Activated T-cell treated with anti-CD3 and anti-CD28 coated beads, Interleukin-2, amount 50 U/mL, for 48 hours (primary cell): ENCODE measurements at regions not wholly inside any gene's neighbourhood (a gene's known extent, or its start where the extent isn't known, plus 50 kb on each side); places are given as distances from the start of the nearest gene placed in this dataset.
"Not testable (repeated sequence)": the region's sequence is repeated elsewhere in the genome, so short reads cannot be mapped to it uniquely, and the experiment has no call there.

Experiments used
- DNase-seq, 2 experiments: peaks; one replicate each; pipeline ENCODE4 v3.0.0-alpha.2; 2020

DNA sequence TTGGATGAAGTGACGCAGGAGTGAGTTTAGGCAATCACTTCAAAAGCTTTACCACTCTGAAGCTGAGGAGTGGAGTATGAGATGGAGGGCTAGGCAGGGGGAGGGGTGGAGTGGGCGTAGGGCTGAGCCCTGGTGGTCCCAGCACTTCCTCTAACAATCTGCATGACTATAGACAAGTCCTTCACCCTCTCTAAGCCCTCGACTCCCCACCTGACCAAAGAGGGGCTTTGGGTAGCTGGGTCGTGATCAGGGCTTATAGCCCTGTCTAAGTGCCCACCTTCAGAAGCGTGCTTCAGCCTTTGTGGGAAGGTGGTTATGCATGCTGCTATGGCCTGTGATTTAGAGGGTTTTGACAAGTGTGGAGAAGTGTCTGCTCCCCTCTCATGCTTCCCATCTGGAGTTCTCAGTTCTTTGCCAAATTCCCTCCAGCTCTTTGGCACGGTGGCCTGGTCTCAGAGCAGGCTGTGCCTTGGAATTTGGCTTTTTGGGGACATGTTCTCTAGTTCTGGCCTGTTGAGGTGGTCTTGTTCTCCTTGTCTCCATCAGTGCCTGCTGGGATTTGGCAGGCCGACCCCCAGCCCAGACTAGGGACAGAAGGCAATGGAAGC, 53.0 kb downstream of the ACTBL2 start:
- DNase-seq, result no peak

GRCh38 chr5:57429021-57429420, 53.6 kb downstream of the ACTBL2 start:
- not testable (repeated sequence) for DNase-seq

GRCh38 chr5:57422993-57423392, 59.6 kb downstream of the ACTBL2 start:
- DNase-seq, result no peak

DNA sequence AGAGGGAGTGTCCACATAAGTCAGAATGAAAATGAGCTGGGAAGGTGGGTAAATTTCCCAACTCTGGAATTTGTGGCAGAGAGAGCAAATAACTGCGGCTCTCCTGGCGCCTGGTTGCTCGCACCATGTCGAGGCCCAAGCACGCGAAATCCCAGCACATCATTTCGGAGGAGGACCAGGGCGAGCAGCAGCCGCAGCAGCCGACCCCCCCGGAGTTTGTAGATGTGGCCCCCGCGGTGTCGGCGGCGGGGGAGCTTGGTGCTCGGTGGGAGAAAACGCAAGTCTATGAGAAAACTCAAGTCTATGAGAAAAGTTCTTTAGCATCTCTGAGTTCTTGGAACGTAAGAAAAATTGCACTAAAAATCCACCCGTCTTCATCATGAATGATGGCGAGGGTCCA, 60.3 kb downstream of the ACTBL2 start:
- DNase-seq, result no peak

DNA sequence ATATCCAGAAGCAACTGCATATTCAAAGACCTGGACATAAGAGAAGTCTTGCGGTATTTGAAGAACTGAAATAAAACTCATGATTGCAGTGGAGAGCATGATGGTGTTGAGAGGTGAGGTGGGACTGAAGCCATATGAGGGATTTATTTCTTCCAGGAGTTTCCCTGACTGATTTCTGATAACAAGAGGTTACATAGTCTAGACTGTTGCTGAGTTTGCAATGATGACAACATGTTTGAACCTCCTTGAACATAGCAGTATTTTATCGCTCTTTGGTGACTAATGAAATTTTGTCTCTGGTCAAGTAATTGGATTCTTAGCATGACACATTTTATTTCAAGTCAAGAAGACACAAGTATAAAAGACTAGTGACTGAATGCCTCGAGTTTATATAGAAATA, 61.8 kb downstream of the ACTBL2 start:
- DNase-seq, result no peak

DNA sequence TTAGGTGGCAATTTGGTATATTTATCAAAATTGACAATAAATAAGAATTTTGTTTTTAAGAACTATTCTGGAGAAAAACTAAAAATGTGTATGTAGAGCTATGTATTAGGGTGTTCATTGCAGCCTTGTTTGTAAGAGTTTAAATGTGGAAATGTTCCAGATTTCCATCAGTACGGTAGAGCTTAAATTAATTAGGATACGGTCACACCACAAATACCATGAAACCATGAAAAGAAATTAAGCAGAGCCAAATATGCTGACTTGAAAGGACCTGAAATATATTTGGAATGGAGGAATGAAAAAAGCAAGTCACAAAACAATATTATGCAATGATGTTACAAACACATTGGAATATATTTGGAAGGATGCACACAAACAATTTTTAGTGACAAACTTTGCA, 64.6 kb downstream of the ACTBL2 start:
- DNase-seq, result no peak

DNA sequence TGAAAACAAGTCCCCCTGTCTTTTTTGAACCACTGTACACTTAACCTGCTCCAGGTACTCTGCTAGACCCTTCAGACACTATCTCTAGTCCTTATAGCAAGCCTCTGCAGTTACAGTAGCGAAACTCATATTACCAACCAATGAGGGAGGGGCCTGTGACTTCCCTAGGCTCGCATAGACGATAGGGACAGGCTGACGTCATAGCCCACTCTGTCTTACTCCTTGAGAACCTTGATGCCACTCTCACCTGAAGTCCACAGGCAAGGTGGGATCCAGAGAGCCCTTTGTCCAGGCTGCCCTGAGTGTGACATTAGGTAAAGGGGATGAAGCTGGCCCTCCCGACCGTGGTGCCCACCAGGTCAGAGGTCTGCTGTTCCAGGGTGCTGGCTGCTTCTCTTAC, 65.3 kb downstream of the ACTBL2 start:
- DNase-seq, result no peak

DNA sequence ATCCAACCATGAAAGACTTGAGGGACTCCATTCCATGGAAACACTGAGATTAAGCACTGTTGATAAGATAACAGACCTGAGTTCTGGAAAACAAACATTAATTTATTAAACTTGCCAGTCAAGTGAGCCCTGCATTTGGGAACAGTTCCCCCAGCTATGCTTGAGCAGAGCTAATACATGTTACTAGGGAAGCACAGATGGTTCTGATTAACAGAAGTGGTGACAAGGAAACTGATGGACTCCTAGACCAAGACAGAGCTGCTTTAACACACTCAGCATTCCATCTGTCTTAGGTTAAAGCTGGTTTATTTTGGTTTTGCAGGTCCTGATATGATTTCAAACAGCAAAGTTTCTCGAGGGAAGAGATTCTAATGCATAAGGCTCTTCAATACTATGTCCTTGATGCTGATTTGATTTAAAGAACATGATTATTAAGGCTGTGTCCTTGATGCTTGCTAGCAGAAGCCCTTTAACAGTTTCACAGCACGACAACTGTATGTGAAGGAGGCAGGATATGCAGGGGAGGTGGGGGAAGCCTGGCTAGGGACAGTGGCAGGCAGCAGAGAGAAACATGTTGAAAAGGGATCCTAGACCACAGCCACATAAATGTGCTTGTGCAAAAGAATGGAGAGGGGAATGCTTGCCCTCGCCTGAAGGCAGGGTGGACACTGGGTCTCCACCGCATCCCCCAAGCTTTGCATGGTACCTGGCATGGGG, 66.2 kb downstream of the ACTBL2 start:
- no peak for DNase-seq

GRCh38 chr5:57414857-57415256, 67.8 kb downstream of the ACTBL2 start:
- no peak for DNase-seq

- DNase-seq, result no peak
Observed at GRCh38 chr5:57414191-57414590, 68.4 kb downstream of the ACTBL2 start.

GRCh38 chr5:57413145-57413544, 69.5 kb downstream of the ACTBL2 start:
- no peak for DNase-seq

GRCh38 chr5:57412680-57413079, 69.9 kb downstream of the ACTBL2 start:
- DNase-seq, result no peak

DNA sequence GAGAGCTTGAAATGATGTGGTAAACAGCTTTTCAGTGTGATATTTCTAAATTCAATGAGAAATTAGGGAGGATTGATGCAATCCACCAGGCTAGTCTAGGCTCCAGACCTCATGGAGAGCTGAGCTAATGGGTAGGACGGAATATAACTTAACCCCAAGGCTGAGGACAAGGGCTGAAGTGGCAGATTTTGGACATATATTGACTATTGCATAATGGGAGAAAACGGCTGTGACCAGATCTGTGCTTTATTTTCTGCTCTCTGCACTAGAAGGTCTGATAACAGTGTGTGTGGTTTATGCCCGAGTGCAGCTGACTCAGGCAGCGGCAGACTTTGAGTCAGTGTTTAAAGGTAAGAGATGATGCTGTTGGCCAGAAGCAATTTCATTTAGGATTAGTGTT, 70.6 kb downstream of the ACTBL2 start:
- DNase-seq, result no peak

DNA sequence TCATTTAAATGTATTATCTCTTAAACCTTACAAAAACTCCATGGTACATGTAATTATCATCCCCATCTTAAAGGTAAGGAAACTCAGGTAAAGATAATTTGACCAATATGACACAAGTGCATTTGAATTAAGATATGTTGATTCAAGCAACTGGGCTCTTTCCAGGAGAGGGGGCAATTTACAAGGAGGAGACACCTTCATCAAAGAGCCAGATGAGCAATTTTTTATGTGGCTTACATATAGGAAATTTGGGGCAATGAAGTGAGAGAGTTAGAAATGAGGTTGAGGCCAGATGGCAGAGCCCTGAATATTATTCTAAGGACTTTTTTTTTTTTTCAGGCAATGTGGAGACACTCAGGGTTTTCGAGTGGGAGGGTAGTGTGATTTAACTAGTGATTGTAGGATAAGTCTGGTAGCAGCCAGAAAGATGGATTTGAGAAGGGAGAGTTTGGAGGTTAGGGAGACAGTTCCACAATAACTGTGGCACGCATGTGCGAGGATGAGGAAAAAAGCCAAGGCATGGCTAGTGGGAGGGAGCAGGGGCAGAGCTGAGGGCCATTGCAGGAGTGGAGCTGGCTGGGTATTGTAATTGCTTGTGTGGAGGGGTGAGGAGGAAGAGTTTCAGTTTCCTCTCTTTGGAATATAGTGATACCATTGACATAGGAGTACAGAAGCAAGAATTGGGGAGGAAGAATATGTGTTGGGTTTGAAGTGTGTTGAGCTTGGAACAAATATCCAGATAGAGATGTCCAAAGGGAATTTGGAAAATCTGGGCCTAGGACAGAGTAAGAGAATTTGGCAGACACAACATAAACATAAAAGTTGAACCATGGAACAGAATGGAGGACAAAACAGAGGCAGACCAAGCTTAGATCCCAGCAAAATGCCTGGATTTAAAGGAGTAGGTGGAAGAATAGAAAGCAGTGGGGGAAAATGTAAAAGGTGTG, 72.0 kb downstream of the ACTBL2 start:
- no peak for DNase-seq

DNA sequence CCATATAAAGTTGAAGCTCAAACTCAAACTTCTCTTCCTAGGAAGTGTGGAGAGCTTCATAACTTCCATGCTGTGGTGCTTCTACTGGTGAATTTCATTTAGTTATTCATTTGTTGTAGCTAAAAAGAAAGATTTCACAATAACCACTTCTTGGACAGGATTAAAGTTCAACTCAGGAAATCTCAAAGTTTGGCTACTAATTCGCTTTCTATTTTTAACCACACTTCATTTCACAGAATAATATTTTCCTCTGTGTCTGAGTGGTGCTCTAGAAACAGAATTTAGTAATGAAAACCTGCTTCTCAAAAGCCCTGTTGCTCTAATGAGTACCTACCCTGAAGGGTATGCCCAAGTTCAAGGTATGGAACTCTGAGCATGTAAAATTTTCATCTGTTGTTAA, 73.9 kb downstream of the ACTBL2 start:
- no peak for DNase-seq

DNA sequence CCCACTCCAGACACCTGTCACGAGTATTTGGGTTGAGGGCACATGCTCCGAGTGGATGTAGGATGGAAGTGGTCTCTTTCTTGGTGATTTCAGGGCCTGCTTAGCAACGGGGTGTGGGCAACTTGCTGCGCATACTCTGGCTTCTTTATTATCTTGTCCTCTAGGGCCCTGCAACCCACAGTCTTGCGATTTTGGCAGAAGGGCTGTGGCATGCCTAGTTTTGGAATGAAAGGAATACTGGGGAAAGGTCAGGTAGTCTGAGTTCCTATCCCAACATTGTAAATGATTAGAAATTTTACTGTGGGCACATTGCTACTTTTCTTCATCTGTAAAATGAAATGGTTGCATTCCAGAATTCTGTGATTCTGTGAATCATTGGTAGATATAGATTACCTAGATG, 74.3 kb downstream of the ACTBL2 start:
- no peak for DNase-seq

GRCh38 chr5:57407391-57407790, 75.2 kb downstream of the ACTBL2 start:
- no peak for DNase-seq

DNA sequence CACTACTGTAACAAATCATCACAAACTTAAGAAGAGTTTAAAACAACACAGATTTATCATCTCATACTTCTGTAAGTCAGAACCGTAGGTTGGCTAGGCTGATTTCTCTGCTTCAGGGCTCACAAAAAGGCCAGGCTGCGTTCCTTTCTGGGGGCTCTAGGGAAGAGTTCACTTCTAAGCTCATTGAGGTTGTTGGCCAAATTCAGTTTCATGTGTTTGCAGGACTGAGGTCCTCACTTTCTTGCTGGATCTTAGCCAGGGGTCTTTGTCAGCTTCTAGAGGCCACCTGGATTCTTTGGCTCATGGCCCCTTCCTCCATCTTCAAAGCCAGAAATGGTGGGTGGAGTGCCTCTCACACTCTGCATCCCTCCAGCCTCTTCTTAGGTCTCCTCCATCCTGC, 76.0 kb downstream of the ACTBL2 start:
- DNase-seq, result no peak

DNA sequence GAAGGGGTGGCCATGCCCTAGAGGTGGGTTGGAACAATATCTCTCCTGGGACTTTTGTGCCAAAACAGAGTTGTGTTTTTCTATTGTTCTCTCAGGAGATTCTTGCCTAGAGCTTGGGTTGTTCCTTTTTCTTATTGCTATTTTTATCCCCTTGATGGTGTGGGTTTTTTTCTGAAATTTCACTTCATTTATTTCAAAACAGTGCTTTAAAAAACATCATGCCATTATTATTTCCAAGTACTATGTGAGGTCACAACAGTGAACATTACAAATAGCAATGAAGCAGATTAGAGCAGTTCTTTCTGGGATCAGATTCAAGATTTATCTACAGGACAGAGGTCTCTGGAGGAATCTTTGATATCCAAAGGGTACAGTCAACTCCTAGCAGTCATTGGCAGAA, 76.6 kb downstream of the ACTBL2 start:
- no peak for DNase-seq

DNA sequence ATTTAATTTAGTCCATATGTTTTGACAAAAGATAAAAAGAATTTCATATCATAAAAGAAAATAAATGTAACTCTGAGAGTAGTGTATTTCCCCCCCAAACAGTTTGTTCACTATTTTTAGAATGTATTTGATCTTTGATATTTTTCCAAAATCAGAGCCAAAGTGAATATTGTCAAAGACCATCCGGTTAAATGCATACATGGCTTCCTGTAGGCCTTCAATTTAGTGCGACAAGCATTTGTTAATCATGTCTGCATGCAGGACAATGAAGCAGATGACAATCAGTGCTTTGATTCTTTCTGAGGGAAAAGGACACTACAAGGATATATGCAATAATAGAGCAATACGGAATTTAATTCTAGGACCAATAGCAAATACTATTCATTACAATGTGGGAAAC, 79.8 kb downstream of the ACTBL2 start:
- DNase-seq, result no peak

DNA sequence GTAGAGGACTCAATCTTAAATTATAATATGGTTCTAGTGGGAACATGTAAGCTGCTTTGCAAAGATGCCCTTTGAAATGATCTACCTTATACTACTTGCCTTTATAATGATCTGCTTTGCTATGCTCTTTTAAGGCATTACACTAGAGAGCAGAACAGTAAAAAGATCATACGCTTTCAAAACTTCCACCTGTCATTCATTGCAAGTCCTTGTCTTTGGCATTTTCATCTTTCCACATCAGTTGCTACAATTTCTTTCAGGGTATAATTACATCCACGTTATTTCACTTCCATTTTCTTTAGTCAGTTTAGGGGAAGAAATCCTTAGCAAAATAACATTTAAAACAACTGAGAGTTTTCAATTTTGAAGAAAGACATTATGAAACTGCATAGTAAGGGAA, 80.3 kb downstream of the ACTBL2 start:
- no peak for DNase-seq

DNA sequence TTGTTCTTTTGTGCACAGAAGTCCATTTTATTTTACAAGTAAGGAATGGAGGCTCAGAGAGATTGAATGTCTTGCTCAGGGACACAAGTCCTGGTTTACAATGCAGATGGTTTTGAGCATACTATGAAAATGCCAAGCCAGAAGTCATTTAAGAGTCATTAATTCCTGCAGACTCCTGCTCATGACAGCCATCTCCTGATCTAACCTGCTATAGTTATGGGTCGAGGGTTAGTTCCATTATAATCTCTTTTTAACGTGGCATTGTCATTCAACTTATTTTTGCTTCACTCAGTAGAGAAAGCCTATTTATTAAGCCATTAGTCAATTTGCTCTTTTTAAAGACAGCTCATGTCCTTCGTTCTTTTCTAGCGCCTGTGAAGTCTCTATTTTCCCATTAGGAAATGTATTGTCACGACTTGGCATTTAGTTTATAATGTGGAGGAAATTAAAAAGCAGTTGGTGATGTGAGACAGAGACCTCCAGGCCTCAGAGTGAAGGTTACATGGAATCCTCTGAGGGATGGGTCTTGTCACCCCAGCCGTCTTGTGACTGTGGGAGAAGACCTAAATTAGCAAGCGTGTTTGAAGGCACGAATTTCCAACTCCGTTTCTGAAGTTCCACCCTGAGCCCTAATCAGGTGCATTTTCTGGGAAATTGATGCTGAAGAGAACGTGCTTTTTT, 84.1 kb downstream of the ACTBL2 start:
- no peak for DNase-seq

GRCh38 chr5:57396701-57397100, 85.9 kb downstream of the ACTBL2 start:
- no peak for DNase-seq
